HG02981 (cell line): ENCODE measurements at regions not wholly inside any gene's neighbourhood (a gene's known extent, or its start where the extent isn't known, plus 50 kb on each side); places are given as distances from the start of the nearest gene placed in this dataset.

Experiments used
- ATAC-seq: cut with Tn5 transposase; IDR thresholded peaks from one replicate; pipeline ENCODE4 v1.9.1; 2021; ENCODE audit warnings: mild to moderate bottlenecking, moderate library complexity; ENCODE audit not compliant: unreplicated experiment

DNA sequence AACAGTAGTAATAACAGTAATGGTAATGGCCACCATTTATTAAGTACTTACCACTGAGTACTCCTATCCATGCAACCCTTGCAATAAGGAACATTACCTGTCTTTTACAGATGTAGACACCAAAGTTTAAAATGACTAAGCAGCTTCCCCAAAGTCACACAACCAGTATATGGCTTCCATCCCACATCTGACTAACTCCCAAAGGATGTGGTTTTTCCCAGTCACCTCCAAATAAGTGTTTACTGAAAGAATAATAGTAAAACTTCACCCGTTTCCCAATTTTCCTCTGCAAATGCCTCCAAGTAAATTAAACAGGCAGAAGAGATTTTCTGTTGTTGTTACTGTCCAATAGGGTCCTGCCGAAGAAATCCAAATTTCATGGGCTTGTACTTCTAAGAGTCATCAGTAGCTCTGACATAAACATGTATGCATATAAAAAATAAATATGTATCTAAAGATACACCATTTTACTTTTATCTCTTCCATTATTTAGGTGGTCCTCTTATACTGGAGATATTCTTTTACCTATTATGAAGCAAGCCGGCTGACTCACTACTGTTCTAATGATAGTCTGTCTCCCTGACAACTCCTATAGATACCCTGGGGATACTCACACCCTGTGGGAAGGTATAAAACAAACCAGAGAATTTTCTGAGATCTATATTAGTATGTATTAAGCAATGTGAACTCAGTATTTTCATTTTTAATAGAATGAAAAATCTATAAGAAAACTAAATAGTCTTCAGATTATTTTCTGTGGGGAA is 77.9 kb upstream of the ID4 start:
- no peak for ATAC-seq

DNA sequence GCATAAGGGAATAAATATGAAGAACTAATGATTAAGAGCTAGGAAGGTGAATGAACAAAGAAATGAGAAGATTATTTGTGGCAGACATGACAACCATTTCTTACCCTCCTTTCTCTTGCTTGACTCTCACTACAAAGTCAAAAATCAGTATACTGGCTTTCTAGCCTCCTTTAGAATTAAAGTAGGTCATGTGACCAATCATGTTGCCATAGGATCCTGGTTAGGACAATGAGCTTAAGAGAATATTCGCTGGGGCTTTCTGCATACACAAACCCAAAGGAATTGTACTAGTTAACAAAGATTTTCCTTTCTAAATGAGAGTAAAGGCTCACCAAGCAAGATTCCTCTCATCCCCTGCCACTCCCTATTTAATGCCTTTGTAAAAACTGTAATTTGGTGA is 76.0 kb upstream of the ID4 start:
- ATAC-seq, result no peak

DNA sequence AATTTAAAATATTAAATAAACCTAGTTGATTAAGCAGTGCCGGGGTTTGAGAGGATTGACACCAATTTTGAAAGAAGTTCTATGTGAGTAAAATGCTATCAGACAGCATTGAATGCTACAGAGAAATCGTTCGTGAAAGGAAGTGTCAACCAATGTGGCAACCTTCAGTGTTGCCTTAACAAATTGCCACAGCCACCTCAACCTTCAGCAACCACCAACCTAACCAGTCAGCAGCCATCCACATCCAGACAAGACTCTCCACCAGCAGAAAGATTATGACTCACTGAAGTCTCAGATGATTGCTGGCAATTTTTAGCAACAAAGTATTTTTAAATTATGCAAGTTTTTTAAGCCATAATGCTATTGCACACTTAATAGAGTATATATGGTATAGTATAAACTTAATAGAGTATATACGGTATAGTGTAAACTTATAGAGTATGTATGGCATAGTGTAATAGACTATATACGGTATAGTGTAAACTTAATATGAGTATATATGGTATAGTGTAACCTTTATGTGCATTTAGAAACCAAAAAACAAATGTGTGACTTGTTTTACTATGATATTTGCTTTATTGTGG is 65.3 kb upstream of the ID4 start:
- ATAC-seq, result no peak

DNA sequence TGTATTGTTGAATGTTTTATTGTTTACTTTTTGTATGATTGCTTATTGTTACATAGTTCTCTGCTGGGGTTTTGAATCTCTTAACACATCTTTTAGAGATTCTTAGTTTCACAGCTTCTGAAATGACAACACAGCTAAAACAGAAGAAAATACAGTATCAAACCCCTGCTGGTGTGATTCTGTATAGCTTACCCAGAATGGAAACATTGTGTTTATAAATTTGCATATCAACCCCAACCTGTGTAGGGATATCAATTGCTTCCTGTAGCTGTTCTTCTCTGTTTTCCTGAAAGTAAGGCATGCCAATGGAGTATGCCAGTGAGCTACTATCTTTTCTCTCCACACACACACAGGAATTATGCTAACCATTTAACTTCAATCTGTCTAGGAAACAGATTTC is 64.3 kb upstream of the ID4 start:
- no peak for ATAC-seq

DNA sequence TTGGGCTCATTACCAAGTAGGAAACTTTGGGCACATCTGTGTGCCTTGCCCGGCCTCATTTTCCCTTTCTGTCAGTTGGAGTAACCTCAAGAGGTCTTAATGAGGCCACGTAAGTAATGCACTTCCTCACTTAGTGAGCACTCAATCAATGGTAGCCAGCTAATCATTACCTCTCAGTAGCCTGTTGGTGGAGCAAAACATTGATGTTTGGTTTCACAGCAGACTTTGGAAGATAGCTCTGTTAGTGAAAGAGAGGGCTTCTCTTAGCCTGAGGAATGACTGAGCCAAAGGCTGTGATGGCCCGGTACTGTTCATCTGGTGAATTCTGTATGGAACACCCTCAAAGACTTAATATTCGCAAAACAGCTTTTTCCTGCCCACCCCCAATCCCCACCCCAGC is 55.9 kb upstream of the ID4 start:
- ATAC-seq, result no peak

DNA sequence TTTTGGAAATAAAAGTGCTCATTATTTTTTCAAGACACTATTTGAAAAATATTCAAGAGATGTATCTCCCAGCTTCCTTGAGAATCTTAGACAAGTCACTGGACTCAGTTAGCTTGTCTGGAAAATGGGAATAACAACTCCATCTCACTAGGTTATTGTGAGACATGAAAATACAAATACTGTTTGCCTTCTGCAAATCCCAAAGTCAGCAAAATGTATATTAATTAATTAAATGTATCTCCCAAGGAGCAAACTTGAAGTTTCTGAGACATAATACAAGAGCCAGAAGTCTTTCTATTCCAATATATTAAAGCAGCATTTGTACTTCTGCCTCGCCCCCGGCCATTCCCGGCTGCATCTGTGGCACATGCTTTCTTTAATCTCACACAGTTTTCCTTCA is 54.6 kb upstream of the ID4 start:
- no peak for ATAC-seq
